ENCODE measurements at regions not wholly inside any gene's neighbourhood (a gene's known extent, or its start where the extent isn't known, plus 50 kb on each side); places are given as distances from the start of the nearest gene placed in this dataset.

GRCh38 chr13:111948811-111949210, 118.1 kb upstream of the SOX1 start:
- peak in 1 of 2 donors; percentile 53 for DNase-seq (ENCODE audit: low spot score in 2 of 2)
- H3K27ac ChIP-seq: no peak overlapping the region
- no peaks in the 10 kb centered on the region for H3K36me3 ChIP-seq
- no peaks in the 10 kb centered on the region for H3K4me1 ChIP-seq
- no peak overlapping the region for H3K4me3 ChIP-seq
- H3K9me3 ChIP-seq: peaks cover 9% of the 10 kb centered on the region
- peaks cover 9% of the 10 kb centered on the region for H3K27me3 ChIP-seq
- TF ChIP-seq POLR2AphosphoS5 (IDR thresholded peaks at IDR 0.05): no peak
- TF ChIP-seq CTCF (IDR thresholded peaks at IDR 0.05): no peak
- no peak for TF ChIP-seq EP300 (IDR thresholded peaks at IDR 0.05)
- TF ChIP-seq POLR2A (IDR thresholded peaks at IDR 0.05): no peak
- WGBS: 92% methylated on average over 7 of the region's 7 CpGs

GRCh38 chr13:111949311-111949710, 117.6 kb upstream of the SOX1 start:
- no peaks in the 10 kb centered on the region for H3K36me3 ChIP-seq
- no peak for TF ChIP-seq POLR2A (IDR thresholded peaks at IDR 0.05)
- TF ChIP-seq EP300 (IDR thresholded peaks at IDR 0.05): no peak
- TF ChIP-seq POLR2AphosphoS5 (IDR thresholded peaks at IDR 0.05): no peak
- no peak for TF ChIP-seq CTCF (IDR thresholded peaks at IDR 0.05)
- H3K27me3 ChIP-seq: peaks cover 9% of the 10 kb centered on the region
- peak in 1 of 2 donors; percentile 37 for DNase-seq (ENCODE audit: low spot score in 2 of 2)
- H3K27ac ChIP-seq: no peak overlapping the region
- H3K9me3 ChIP-seq: peaks cover 9% of the 10 kb centered on the region
- WGBS: 96% methylated on average over 3 of the region's 5 CpGs
- H3K4me3 ChIP-seq: no peak overlapping the region
- no peaks in the 10 kb centered on the region for H3K4me1 ChIP-seq

GRCh38 chr13:111950697-111951096, 116.3 kb upstream of the SOX1 start:
- no peak overlapping the region for H3K4me3 ChIP-seq
- 76% methylated on average over 4 of the region's 4 CpGs for WGBS
- H3K27ac ChIP-seq: no peak overlapping the region
- H3K9me3 ChIP-seq: peaks cover 9% of the 10 kb centered on the region
- no peaks in the 10 kb centered on the region for H3K36me3 ChIP-seq
- H3K4me1 ChIP-seq: no peaks in the 10 kb centered on the region
- TF ChIP-seq EP300 (IDR thresholded peaks at IDR 0.05) (no peak), POLR2A (IDR thresholded peaks at IDR 0.05) (no peak), CTCF (IDR thresholded peaks at IDR 0.05) (no peak), POLR2AphosphoS5 (IDR thresholded peaks at IDR 0.05) (no peak)
- H3K27me3 ChIP-seq: peaks cover 9% of the 10 kb centered on the region
- peak in 1 of 2 donors; percentile 12 for DNase-seq (ENCODE audit: low spot score in 2 of 2)

- DNase-seq (ENCODE audit: low spot score in 2 of 2): peak in 1 of 2 donors; percentile 54
- Histone ChIP-seq H3K27ac (no peak overlapping the region), H3K27me3 (peaks cover 18% of the 10 kb centered on the region), H3K9me3 (peaks cover 9% of the 10 kb centered on the region), H3K36me3 (no peaks in the 10 kb centered on the region), H3K4me1 (no peaks in the 10 kb centered on the region), H3K4me3 (no peak overlapping the region)
- WGBS: 75% methylated on average over 9 of the region's 9 CpGs
- TF ChIP-seq POLR2A (IDR thresholded peaks at IDR 0.05) (no peak), CTCF (IDR thresholded peaks at IDR 0.05) (no peak), EP300 (IDR thresholded peaks at IDR 0.05) (no peak), POLR2AphosphoS5 (IDR thresholded peaks at IDR 0.05) (no peak)
These were observed 114.9 kb upstream of the SOX1 start for GRCh38 chr13:111952032-111952431.

GRCh38 chr13:111952814-111953213, 114.1 kb upstream of the SOX1 start:
- H3K4me3 ChIP-seq: no peak overlapping the region
- 64% methylated on average over 8 of the region's 8 CpGs for WGBS
- TF ChIP-seq POLR2A (IDR thresholded peaks at IDR 0.05): no peak
- TF ChIP-seq EP300 (IDR thresholded peaks at IDR 0.05): no peak
- TF ChIP-seq POLR2AphosphoS5 (IDR thresholded peaks at IDR 0.05): no peak
- TF ChIP-seq CTCF (IDR thresholded peaks at IDR 0.05): no peak
- H3K9me3 ChIP-seq: peaks cover 9% of the 10 kb centered on the region
- H3K36me3 ChIP-seq: no peaks in the 10 kb centered on the region
- H3K27ac ChIP-seq: no peak overlapping the region
- peak in 1 of 2 donors; percentile 48 for DNase-seq (ENCODE audit: low spot score in 2 of 2)
- H3K4me1 ChIP-seq: no peaks in the 10 kb centered on the region
- H3K27me3 ChIP-seq: peaks cover 18% of the 10 kb centered on the region

All from suprapubic skin (tissue), 4 donors.